T follicular helper cell (primary cell): ENCODE measurements at regions not wholly inside any gene's neighbourhood (a gene's known extent, or its start where the extent isn't known, plus 50 kb on each side); places are given as distances from the start of the nearest gene placed in this dataset.
"Not testable (repeated sequence)": the region's sequence is repeated elsewhere in the genome, so short reads cannot be mapped to it uniquely, and the experiment has no call there.

Source experiments
- DNase-seq: peaks from one replicate; pipeline ENCODE4 v3.0.0-alpha.2; 2020; ENCODE audit warnings: low read depth

DNA sequence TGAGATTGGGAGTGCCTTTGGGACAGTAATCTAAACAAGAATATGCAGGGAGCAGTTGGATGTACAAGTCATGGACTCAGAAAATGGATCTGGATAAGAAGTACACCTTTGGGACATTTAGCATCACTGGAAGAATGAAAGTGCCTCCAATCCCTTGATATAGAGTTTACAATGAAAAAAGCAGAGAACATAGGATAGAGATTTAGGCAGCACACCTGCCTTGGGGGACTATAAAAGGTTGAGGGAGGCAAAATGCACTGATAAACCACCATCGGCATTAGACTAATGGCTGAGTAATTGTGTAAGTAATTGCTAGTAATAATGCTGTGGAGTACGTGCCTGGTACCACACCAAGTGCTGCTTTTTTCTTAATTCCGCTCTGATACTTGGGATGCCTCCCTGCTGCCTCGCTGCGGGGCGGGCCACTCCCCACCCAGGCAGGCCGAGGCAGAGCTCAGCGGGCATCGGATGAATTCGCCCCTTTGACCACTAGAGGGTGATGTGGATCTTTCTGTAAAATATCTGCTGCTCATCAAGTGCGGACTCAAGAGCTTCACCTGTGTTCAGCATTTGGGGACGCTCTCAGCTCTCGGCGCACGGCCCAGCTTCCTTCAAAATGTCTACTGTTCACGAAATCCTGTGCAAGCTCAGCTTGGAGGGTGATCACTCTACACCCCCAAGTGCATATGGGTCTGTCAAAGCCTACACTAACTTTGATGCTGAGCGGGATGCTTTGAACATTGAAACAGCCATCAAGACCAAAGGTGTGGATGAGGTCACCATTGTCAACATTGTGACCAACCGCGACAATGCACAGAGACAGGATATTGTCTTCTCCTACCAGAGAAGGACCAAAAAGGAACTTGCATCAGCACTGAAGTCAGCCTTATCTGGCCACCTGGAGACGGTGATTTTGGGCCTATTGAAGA lies 99.9 kb downstream of the ANKRD18B start:
- peak; percentile 48 for DNase-seq

GRCh38 chr9:33628318-33628717 lies 104.3 kb downstream of the ANKRD18B start:
- DNase-seq, result not testable (repeated sequence)

DNA sequence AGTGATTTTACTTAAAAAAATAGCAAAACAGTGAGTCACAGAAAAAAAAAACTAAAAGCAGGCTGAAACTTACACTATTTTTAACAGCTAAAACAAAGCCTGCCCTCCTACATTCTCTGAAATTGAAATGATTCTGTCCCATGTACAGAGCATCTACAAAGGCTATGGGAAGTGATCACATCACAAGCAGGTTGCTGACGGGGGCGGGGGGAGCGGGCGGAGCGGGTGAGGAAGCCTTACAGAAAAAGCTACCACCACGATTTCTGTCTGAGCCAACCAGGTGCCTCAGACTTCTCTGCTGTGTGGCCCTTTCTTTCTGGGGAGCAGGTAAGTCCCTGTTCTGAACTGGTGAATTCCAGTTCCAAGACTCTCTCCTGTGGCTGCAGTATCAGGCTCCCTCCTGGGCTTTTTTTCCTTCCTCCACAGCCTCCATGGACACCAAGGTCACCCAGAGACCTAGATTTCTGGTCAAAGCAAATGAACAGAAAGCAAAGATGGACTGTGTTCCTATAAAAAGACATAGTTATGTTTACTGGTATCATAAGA lies 104.9 kb downstream of the ANKRD18B start:
- no peak for DNase-seq

DNA sequence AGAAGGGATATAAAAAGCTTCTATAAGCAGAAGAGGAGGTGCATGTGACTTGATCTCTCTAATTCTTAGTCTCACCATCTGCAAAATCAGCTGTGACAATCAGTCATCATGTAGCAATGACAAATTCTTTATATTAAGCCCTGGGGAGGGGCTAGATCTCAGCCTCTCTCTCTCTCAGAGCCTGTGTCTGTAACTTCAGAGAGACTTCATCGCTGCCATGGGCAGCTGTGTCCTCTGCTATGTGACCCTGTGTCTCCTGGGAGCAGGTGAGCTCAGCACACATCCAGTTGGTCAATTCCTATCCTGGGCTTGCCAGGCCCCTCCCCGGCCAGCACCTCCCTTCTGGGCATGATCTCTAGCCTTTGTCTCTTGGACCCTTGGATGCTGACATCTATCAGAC lies 109.6 kb downstream of the ANKRD18B start:
- no peak for DNase-seq

DNA sequence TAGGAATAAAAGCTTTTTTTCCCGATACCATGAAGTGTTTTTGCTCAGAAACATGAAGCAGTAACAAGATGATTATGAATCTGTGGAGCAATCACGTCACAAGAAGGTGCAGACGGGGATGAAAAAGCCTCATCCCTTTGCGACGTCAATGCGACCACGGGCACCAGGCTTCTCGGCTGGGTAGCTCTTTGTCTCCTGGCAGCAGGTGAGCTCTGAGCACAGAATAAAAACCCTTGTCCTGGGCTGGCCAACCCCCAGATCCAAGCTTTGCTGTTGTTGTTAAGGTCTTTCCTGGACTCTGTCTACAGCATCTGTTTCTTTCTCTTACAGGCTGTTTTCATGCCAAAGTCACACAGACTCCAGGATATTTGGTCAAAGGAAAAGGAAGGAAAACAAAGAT lies 113.8 kb downstream of the ANKRD18B start:
- no peak for DNase-seq

DNA sequence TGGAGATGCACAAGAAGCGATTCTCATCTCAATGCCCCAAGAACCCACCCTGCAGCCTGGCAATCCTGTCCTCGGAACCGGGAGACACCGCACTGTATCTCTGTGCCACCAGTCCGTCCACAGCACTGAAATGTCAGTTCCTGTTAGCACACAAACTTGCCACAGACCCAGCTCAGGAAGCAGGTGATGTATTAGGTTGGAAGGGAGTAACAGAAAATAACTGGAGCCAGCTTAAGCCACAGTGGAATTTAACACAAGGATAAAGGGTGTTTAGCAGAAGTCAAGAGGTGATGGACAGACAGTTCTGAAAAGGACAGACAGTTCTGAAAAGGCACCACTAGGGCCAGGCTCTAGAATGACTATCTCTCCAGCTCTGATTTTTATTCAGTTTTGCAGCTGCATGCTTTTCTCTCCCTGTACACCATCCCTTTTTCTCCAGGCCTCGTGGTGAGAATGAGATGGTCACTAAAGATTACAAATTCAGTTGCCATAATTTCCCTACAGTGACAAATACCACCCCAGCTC lies 114.4 kb downstream of the ANKRD18B start:
- DNase-seq, result no peak

DNA sequence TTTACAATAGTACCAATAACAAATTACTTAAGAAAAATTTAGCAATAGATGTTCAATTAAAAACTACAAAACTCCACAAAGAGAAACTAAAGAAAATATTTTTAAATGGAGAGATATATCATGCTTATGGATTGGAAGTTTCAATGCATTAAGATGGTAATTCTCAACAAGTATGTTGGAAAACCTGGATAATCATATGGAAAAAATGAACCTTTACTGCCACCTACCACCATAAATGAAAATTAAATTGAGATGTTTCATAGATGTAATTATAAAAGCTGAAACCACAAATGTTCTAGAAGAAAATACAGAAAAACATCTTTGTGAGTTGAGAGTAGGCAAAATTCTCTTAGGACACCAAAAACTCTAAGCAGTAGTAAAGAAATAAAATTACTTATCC lies 121.7 kb downstream of the ANKRD18B start:
- DNase-seq, result no peak

DNA sequence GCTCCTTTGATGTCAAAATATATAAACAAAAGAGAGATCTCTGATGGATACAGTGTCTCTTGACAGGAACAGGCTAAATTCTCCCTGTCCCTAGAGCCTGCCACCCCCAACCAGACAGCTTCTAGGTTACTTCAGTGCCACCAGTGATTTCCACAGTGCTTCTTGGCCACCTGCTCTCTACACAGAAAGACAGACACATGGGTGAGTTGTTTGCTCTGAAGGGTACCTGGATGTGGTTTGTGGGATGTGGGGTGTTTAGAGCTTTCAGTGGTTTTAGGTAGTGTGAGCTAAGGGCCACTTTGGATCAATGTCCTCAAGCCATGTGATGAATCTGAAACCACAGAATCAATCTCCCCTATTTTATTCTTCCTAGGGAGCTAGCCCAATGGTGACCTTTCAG lies 125.4 kb downstream of the ANKRD18B start:
- DNase-seq, result no peak

- no peak for DNase-seq
Measured at GRCh38 chr9:33651125-33651524, 127.1 kb downstream of the ANKRD18B start.

DNA sequence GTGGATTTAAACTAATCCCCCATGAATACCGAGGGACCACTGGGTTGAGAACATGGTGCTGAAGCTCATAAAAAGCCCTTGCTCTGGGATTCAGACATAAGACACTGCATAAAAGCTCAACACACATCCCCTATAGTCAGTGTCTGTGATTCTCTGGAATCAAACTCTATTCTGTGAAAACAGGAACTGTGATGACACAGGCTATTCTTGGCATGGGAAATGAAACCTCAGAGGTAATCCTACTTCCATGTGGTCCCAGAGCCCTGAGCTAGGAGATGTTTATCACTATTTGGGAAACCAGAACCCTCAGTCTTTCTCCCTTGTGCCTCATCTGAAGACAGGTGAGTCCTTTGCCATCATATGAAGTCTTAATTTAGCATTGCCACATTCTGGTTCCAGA lies 135.4 kb upstream of the PRSS3 start:
- DNase-seq, result no peak

GRCh38 chr9:33660772-33661171 lies 134.6 kb upstream of the PRSS3 start:
- DNase-seq, result no peak

- DNase-seq, result no peak
Measured at GRCh38 chr9:33661176-33661575, 134.2 kb upstream of the PRSS3 start.

GRCh38 chr9:33662871-33663270 lies 132.5 kb upstream of the PRSS3 start:
- no peak for DNase-seq

DNA sequence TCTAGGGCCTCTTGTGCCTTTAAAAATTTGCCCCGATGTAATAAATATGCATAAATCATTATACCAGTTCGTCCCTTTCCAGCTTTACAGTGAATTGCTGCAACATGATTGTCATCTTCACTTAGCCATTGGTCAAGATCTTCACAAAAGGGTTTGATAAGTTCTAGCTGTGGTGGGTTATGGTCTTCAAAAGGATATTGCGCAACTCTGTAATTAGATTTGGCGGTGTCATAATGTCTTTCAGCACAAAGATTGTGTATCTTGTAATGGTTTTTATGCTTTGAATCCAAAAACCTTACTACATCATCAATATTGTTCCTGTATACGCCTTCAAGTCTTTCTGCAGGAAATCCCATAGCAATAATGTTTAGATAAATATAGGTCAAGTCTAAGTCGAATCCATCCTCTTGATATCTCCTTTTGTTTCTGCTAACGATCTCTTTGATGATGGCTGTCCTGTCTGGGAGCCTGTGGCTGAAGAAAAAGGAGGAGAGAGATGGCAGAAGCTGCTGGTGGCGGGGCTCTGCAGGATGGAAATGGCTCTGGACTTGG lies 119.1 kb upstream of the PRSS3 start:
- not testable (repeated sequence) for DNase-seq

- DNase-seq, result no peak
Measured at GRCh38 chr9:33676746-33677505, 118.4 kb upstream of the PRSS3 start.

DNA sequence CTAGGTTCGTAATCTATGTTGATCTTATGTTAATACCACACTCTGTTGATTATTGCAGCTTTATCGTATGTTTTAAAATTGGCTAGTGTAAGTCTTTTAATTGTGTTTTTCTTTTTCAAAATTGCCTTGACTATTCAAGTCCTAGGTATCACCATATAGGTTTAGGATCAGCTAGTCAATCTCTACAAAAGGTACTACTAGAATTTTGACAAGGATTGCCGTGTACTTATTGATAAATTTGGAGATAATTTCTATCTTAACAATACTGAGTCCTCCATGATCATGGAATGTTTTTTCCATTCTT lies 117.9 kb upstream of the PRSS3 start:
- DNase-seq, result no peak

GRCh38 chr9:33677961-33678360 lies 117.4 kb upstream of the PRSS3 start:
- no peak for DNase-seq

DNA sequence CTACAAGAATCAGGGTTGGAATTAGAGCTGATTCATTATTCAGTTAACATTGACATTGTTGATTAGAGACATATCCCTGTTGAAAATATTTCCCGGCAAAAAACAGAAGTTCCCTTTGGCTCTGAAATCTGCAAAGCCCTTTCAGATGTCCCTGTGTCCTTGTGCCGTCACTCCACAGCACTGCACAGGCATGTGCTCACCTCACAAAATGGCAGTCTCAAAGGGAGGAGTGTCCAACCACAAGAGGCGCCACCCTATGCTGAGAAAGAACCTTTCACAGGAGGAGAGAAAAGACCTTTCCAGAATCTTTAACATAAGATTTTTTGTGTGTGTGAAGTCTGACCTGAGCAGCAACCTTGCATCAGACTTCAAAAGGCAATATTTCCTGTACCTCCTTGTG lies 112.8 kb upstream of the PRSS3 start:
- no peak for DNase-seq

- no peak for DNase-seq
Measured at GRCh38 chr9:33684831-33685230, 110.5 kb upstream of the PRSS3 start.

GRCh38 chr9:33686942-33687341 lies 108.4 kb upstream of the PRSS3 start:
- DNase-seq, result no peak

GRCh38 chr9:33687779-33688178 lies 107.6 kb upstream of the PRSS3 start:
- no peak for DNase-seq

GRCh38 chr9:33690143-33690933 lies 105.0 kb upstream of the PRSS3 start:
- DNase-seq, result no peak
